A549 (cell line): ENCODE measurements at regions not wholly inside any gene's neighbourhood (a gene's known extent, or its start where the extent isn't known, plus 50 kb on each side); places are given as distances from the start of the nearest gene placed in this dataset.

Source experiments
- ATAC-seq, 2 experiments: fragments of 200-7000 bp in 1 of 2; fragments of >200 bp in 1 of 2; cut with Nextera tagmentation in 1 of 2; cut with Tn5 transposase in 1 of 2; 3 replicates each; pipeline versions ENCODE4 v1.8.0 to v1.9.1; 2018 to 2020; ENCODE audit warnings: mild to moderate bottlenecking in 1 of 2, moderate library complexity in 1 of 2
- CTCF ChIA-PET: fragments of 300-600 bp; sonication (Branson Sonifier 250); formaldehyde crosslinking; extraction: SDS; loops from one replicate; lab custom pipeline; 2021; ENCODE audit warnings: antibody characterized with exemption, inconsistent platforms; lab: Yijun Ruan, JAX
- POLR2A ChIA-PET: fragments of 350-600 bp; formaldehyde crosslinking; extraction: SDS; loops from one replicate; lab custom pipeline; 2021; ENCODE audit warnings: antibody characterized with exemption, inconsistent platforms; lab: Yijun Ruan, JAX
- DNase-seq, 2 experiments: peaks; one replicate each; pipeline versions ENCODE4 v3.0.0 to v3.0.0-alpha.2; 2011 to 2016; ENCODE audit warnings: low read depth in 1 of 2, low spot score in 1 of 2
- FAIRE-seq: peaks from 2 replicates; lab custom pipeline; 2011; peaks lifted over from hg19 to GRCh38; lab: Jason Lieb, UNC
- H3K27ac ChIP-seq, 2 experiments: fragments of >200 bp; sonication (Bioruptor Twin); formaldehyde crosslinking; 3 replicates each; pipeline ENCODE4 v1.5.1; 2016 to 2017
- H3K4me1 ChIP-seq: fragments of >200 bp; sonication (Bioruptor Twin); formaldehyde crosslinking; 3 replicates; pipeline ENCODE4 v1.6.1; 2016
- H3K4me2 ChIP-seq: fragments of >200 bp; sonication (Bioruptor Twin); formaldehyde crosslinking; 3 replicates; pipeline ENCODE4 v1.6.1; 2016
- H3K4me3 ChIP-seq: fragments of >200 bp; sonication (Bioruptor Twin); formaldehyde crosslinking; 3 replicates; pipeline ENCODE4 v1.5.1; 2016
- H3K9me3 ChIP-seq: fragments of >200 bp; sonication (Bioruptor Twin); formaldehyde crosslinking; 3 replicates; pipeline ENCODE4 v1.6.1; 2016
- BCL3 ChIP-seq: fragments of >200 bp; sonication (Bioruptor Twin); formaldehyde crosslinking; IDR thresholded peaks from 3 replicates; pipeline ENCODE4 v1.6.1; 2016
- BHLHE40 ChIP-seq: IDR thresholded peaks from 2 replicates; pipeline ENCODE4 v1.6.1; 2012; ENCODE audit warnings: low read depth, low read length, inconsistent platforms
- CBX8 ChIP-seq: fragments of 200-600 bp; sonication (generic); IDR thresholded peaks from 2 replicates; pipeline ENCODE4 v1.6.1; 2016
- CHD2 ChIP-seq: fragments of 150-350 bp; IDR thresholded peaks from 2 replicates; pipeline ENCODE4 v1.6.1; 2014; ENCODE audit warnings: low read length; ENCODE audit not compliant: partially characterized antibody
- CHD4 ChIP-seq: fragments of 200-600 bp; sonication (generic); IDR thresholded peaks from 2 replicates; pipeline ENCODE4 v1.6.1; 2016; ENCODE audit warnings: antibody characterized with exemption, mild to moderate bottlenecking, borderline replicate concordance
- CTCF ChIP-seq: fragments of >200 bp; sonication (Bioruptor Twin); formaldehyde crosslinking; IDR thresholded peaks from 3 replicates; pipeline ENCODE4 v1.5.1; 2016
- EHF ChIP-seq: fragments of 250-450 bp; sonication (Bioruptor Pico); IDR thresholded peaks from 2 replicates; pipeline ENCODE4 v1.5.0; 2020; ENCODE audit warnings: mild to moderate bottlenecking
- EP300 ChIP-seq, 2 experiments: fragments of >200 bp; sonication (Bioruptor Twin); formaldehyde crosslinking; IDR thresholded peaks; 2 replicates in 1 of 2; 3 replicates in 1 of 2; pipeline ENCODE4 v1.6.1; 2016 to 2017
- FOSL2 ChIP-seq, 2 experiments: fragments of 450-650 bp in 1 of 2; fragments of >200 bp in 1 of 2; sonication (Bioruptor Twin) in 1 of 2; formaldehyde crosslinking; IDR thresholded peaks; 2 replicates each; pipeline versions ENCODE4 v1.5.0 to v1.6.1; 2016 to 2020; ENCODE audit warnings: mild to moderate bottlenecking in 1 of 2, moderate library complexity in 1 of 2
- FOXS1 ChIP-seq: fragments of 250-450 bp; sonication (Bioruptor Pico); IDR thresholded peaks from 2 replicates; pipeline ENCODE4 v1.5.0; 2020; ENCODE audit warnings: mild to moderate bottlenecking, moderate library complexity
- HDAC2 ChIP-seq: fragments of 200-600 bp; sonication (generic); IDR thresholded peaks from 2 replicates; pipeline ENCODE4 v1.6.1; 2016
- HEYL ChIP-seq: fragments of 250-450 bp; sonication (Bioruptor Pico); IDR thresholded peaks from 2 replicates; pipeline ENCODE4 v1.8.0; 2021; ENCODE audit warnings: mild to moderate bottlenecking, moderate library complexity
- HMGXB4 ChIP-seq: fragments of 250-450 bp; sonication (Bioruptor Pico); IDR thresholded peaks from 2 replicates; pipeline ENCODE4 v1.5.0; 2021; ENCODE audit warnings: mild to moderate bottlenecking, moderate library complexity, borderline replicate concordance
- HOXA7 ChIP-seq: fragments of 250-450 bp; sonication (Bioruptor Pico); IDR thresholded peaks from 2 replicates; pipeline ENCODE4 v1.5.0; 2020; ENCODE audit warnings: mild to moderate bottlenecking, moderate library complexity
- JUNB ChIP-seq: fragments of >200 bp; sonication (Bioruptor Twin); formaldehyde crosslinking; IDR thresholded peaks from 2 replicates; pipeline ENCODE4 v1.6.1; 2016
- KDM5A ChIP-seq: fragments of 200-600 bp; sonication (generic); IDR thresholded peaks from 2 replicates; pipeline ENCODE4 v1.6.1; 2016; ENCODE audit warnings: antibody characterized with exemption, mild to moderate bottlenecking
- MAFK ChIP-seq: fragments of 450-650 bp; IDR thresholded peaks from 2 replicates; pipeline ENCODE4 v1.6.1; 2014; ENCODE audit not compliant: partially characterized antibody
- MAX ChIP-seq: IDR thresholded peaks from 2 replicates; pipeline ENCODE4 v1.6.1; 2012
- MAZ ChIP-seq: fragments of 150-350 bp; IDR thresholded peaks from 2 replicates; pipeline ENCODE4 v1.6.1; 2014; ENCODE audit warnings: antibody characterized with exemption, low read depth, low read length, borderline replicate concordance
- MYC ChIP-seq: IDR thresholded peaks from 2 replicates; pipeline ENCODE4 v1.6.1; 2012; ENCODE audit warnings: mild to moderate bottlenecking, inconsistent platforms, low read length, improper control_type of control experiment, borderline replicate concordance
- NFE2L2 ChIP-seq: fragments of 150-350 bp; conservative IDR thresholded peaks from 2 replicates; pipeline ENCODE4 v1.6.1; 2014; ENCODE audit warnings: low read length
- POLR2AphosphoS2 ChIP-seq: conservative IDR thresholded peaks from 2 replicates; pipeline ENCODE4 v1.6.1; 2012; ENCODE audit warnings: low read length, improper control_type of control experiment, inconsistent platforms
- RAD21 ChIP-seq, 2 experiments: fragments of >200 bp in 1 of 2; sonication (Bioruptor Twin) in 1 of 2; formaldehyde crosslinking in 1 of 2; IDR thresholded peaks in 1 of 2; conservative IDR thresholded peaks in 1 of 2; 2 replicates in 1 of 2; 3 replicates in 1 of 2; pipeline ENCODE4 v1.6.1; 2012 to 2018; ENCODE audit warnings: inconsistent platforms in 1 of 2
- RCOR1 ChIP-seq: fragments of 150-350 bp; IDR thresholded peaks from 2 replicates; pipeline ENCODE4 v1.6.1; 2014; ENCODE audit warnings: antibody characterized with exemption, low read length, low read depth
- TFCP2L1 ChIP-seq: fragments of 250-450 bp; sonication (Bioruptor Pico); IDR thresholded peaks from 2 replicates; pipeline ENCODE4 v1.5.0; 2021; ENCODE audit warnings: mild to moderate bottlenecking
- ZFP36 ChIP-seq: fragments of 450-650 bp; IDR thresholded peaks from 2 replicates; pipeline ENCODE4 v1.6.1; 2014; ENCODE audit warnings: borderline replicate concordance; ENCODE audit not compliant: partially characterized antibody
- ZNF302 ChIP-seq: fragments of 250-450 bp; sonication (Bioruptor Pico); IDR thresholded peaks from 2 replicates; pipeline ENCODE4 v1.9.0; 2021; ENCODE audit warnings: inconsistent platforms, mild to moderate bottlenecking, moderate library complexity
- ZSCAN20 ChIP-seq: fragments of 250-450 bp; sonication (Bioruptor Pico); IDR thresholded peaks from 2 replicates; pipeline ENCODE4 v1.8.0; 2022; ENCODE audit warnings: mild to moderate bottlenecking, moderate library complexity
- WGBS: methylation state at CpG from one replicate; pipeline ENCODE4 v1.1.6; 2017; ENCODE audit errors: missing lambda C conversion rate; 5-methylcytosine and 5-hydroxymethylcytosine counted together

GRCh38 chr5:107770051-107770450 is 99.3 kb upstream of the EFNA5 start:
- ChIA-PET CTCF (no interaction called here), POLR2A (no interaction called here)
- no peak overlapping the region for H3K4me2 ChIP-seq
- WGBS: 84% methylated on average over 7 of the region's 7 CpGs
- no peak overlapping the region for H3K27ac ChIP-seq
- FAIRE-seq (no peak), ATAC-seq (no peak)
- H3K4me3 ChIP-seq: no peak overlapping the region
- no peaks in the 10 kb centered on the region for H3K4me1 ChIP-seq
- TF ChIP-seq EP300 (IDR thresholded peaks at IDR 0.05) (no peak), FOXS1 (CRISPR knock-in tag) (no peak), EHF (CRISPR knock-in tag) (no peak), CTCF (no peak), FOSL2 (IDR thresholded peaks at IDR 0.05) (no peak), FOSL2 (CRISPR knock-in tag; IDR thresholded peaks at IDR 0.05) (no peak), JUNB (no peak), MAZ (no peak), MYC (no peak), CBX8 (no peak), KDM5A (no peak), CHD2 (no peak), ZNF302 (CRISPR knock-in tag) (no peak), HDAC2 (no peak), HEYL (no peak), HOXA7 (no peak), NFE2L2 (no peak), BCL3 (no peak)
- TF ChIP-seq, all 56 proteins: peak for 0
- no peaks in the 10 kb centered on the region for H3K9me3 ChIP-seq
- no peak for DNase-seq

- FAIRE-seq (no peak), DNase-seq (no peak), ATAC-seq (no peak)
- WGBS: 64% methylated on average over 5 of the region's 5 CpGs
- H3K27ac ChIP-seq: no peak overlapping the region
- POLR2A ChIA-PET: no interaction called here
- no peaks in the 10 kb centered on the region for H3K4me1 ChIP-seq
- H3K4me2 ChIP-seq: no peak overlapping the region
- CTCF ChIA-PET: no interaction called here
- H3K9me3 ChIP-seq: no peaks in the 10 kb centered on the region
- H3K4me3 ChIP-seq: no peak overlapping the region
- TF ChIP-seq MAFK: no peak
- no peak for TF ChIP-seq POLR2AphosphoS2
- TF ChIP-seq BHLHE40: no peak
- TF ChIP-seq TFCP2L1 (CRISPR knock-in tag): no peak
- TF ChIP-seq ZSCAN20 (CRISPR knock-in tag): no peak
- no peak for TF ChIP-seq CHD4
- no peak for TF ChIP-seq RCOR1
- TF ChIP-seq ZFP36: no peak
- TF ChIP-seq MAX: no peak
- TF ChIP-seq HMGXB4: no peak
- TF ChIP-seq CBX8: no peak
- TF ChIP-seq EHF (CRISPR knock-in tag): no peak
- no peak for TF ChIP-seq RAD21 (conservative IDR thresholded peaks at IDR 0.05 in 1 of 2, IDR thresholded peaks at IDR 0.05 in 1 of 2)
Measured at GRCh38 chr5:107769519-107769918, 98.8 kb upstream of the EFNA5 start.
